ENCODE measurements at regions not wholly inside any gene's neighbourhood (a gene's known extent, or its start where the extent isn't known, plus 50 kb on each side); places are given as distances from the start of the nearest gene placed in this dataset.

GRCh38 chr2:563512-563911, 113.7 kb downstream of the TMEM18 start:
- intact Hi-C loops (cut with micrococcal nuclease): no loop called here
- no TSS peak for BruUV-seq (replicated peaks)
- RAD21 ChIA-PET (ENCODE audit: low non-redundant PET in 1 of 2, low total read pairs in 2 of 2, uncharacterized antibody in 2 of 2, unreplicated experiment in 2 of 2): no interaction called here

More at GRCh38 chr2:563512-563911, 113.7 kb downstream of the TMEM18 start:
- H3K79me2 ChIP-seq (ENCODE audit: insufficient read depth, low read length): no peaks in the 10 kb centered on the region
- TF ChIP-seq ATF3 (IDR thresholded peaks at IDR 0.05) (no peak), ELF1 (IDR thresholded peaks at IDR 0.05; ENCODE audit: borderline replicate concordance, low read depth) (no peak), CTCF (IDR thresholded peaks at IDR 0.05 in 2 of 3, conservative IDR thresholded peaks at IDR 0.05 in 1 of 3; ENCODE audit: borderline replicate concordance in 1 of 3, insufficient read depth in 1 of 3, low read depth in 2 of 3, low read length in 2 of 3) (no peak), POLR2AphosphoS5 (IDR thresholded peaks at IDR 0.05; ENCODE audit: low read depth, low read length) (no peak), SRF (IDR thresholded peaks at IDR 0.05; ENCODE audit: low read depth) (no peak)
- H2AFZ ChIP-seq (ENCODE audit: low read depth, low read length, poor library complexity, severe bottlenecking): no peak overlapping the region
- no peaks in the 10 kb centered on the region for H3K9me3 ChIP-seq (ENCODE audit: control insufficient read depth in 1 of 2, insufficient read depth in 1 of 2, low read depth in 1 of 2, low read length in 2 of 2)
- ChIA-PET CTCF (no interaction called here), POLR2A (no interaction called here)
- H4K20me1 ChIP-seq (ENCODE audit: insufficient read depth): no peaks in the 10 kb centered on the region
- no peaks in the 10 kb centered on the region for H3K36me3 ChIP-seq (ENCODE audit: control insufficient read depth in 1 of 2, insufficient read depth in 2 of 2, low read length in 2 of 2)
- no peaks in the 10 kb centered on the region for H3K4me1 ChIP-seq (ENCODE audit: control insufficient read depth in 1 of 2, insufficient read depth in 2 of 2, low read length in 2 of 2)
- no peak overlapping the region for H3K9ac ChIP-seq (ENCODE audit: low read length)
- no peak overlapping the region for H3K27ac ChIP-seq (ENCODE audit: low read depth, low read length)
- ATAC-seq (no peak), DNase-seq (ENCODE audit: low read depth, low spot score) (no peak)
- peaks cover 35% of the 10 kb centered on the region for H3K27me3 ChIP-seq (ENCODE audit: insufficient read depth, low read length)
- no peak overlapping the region for H3K4me2 ChIP-seq (ENCODE audit: low read length)
- no peaks in the 10 kb centered on the region for H3K9me2 ChIP-seq (ENCODE audit: insufficient read depth)
- no peak overlapping the region for H3K4me3 ChIP-seq (replicated peaks in 1 of 2; ENCODE audit: low read depth in 1 of 2, low read length in 2 of 2)

All from HCT116 (cell line).